Islet of Langerhans (tissue), 1 donor: ENCODE measurements at regions not wholly inside any gene's neighbourhood (a gene's known extent, or its start where the extent isn't known, plus 50 kb on each side); places are given as distances from the start of the nearest gene placed in this dataset.

Experiments
- FAIRE-seq: peaks from one replicate; lab custom pipeline; 2011; peaks lifted over from hg19 to GRCh38; lab: Jason Lieb, UNC

DNA sequence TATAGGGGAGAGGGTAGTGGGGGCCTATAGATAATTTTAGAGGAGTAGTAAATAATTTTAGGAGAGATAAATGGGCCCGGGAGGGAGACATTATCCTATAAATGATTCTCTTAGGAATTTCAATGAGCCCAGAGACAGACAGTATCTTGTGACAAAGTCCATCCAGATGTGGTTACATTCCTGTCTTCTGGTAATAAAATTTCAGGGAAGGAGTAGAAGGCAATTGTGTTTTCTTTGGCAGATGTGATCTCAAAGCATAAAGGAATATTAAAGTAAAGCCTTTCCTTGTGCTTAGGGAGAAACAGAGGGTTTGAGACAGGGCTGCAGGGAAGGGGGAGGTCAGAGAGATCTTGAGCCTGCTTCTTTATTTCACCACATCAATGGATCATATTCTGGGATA, 979.8 kb upstream of the GJE1 start:
- FAIRE-seq = no peak

DNA sequence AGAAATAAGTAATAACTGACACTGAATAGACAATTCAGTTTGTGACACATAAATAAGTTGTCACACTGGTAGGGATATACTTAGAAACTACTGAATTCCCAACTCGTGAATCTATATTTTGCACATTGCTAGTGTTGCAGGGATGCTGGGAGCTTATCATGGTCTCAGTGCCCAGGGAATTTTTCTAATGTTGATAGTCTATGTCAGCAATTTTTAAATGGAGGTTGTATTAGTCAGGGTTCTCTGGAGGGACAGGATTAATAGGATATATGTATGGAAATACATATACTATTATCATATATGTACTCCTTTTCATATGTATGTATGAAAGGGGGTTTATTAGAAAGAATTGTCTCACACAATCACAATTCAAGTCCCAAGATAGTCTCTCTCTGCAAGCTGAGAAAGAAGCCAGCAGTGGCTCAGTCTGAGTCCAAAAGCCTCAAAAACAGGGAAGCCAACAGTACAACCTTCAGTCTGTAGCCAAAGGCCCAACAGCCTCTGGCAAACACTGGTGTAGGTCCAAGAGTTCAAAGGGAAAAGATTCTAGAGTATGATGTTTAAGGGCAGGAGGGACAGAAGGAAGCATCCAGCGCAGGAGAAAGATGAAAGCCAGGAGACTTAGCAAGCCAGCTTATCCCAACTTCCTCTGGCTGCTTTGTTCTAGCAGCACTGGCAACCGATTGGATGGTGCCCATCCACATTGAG, 980.9 kb upstream of the GJE1 start:
- no peak for FAIRE-seq

DNA sequence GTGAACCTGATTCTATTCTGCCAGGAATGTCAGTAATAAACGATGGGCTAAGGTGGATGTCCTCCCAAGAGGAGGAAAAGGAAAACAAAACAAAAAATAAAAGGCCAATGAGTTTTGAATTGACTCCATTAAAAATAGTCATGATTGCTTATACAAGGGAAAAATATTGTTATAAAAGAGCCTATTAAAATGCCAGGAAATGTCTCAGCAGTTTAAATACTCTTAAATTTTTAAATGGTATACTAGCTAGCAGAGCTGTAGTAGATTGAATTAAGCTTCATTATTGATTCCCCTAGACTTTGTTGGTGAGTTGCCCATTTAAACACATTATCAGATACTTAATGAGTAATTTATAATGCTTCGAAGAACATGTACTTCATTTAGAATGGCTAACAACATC, 990.9 kb upstream of the GJE1 start:
- no peak for FAIRE-seq

DNA sequence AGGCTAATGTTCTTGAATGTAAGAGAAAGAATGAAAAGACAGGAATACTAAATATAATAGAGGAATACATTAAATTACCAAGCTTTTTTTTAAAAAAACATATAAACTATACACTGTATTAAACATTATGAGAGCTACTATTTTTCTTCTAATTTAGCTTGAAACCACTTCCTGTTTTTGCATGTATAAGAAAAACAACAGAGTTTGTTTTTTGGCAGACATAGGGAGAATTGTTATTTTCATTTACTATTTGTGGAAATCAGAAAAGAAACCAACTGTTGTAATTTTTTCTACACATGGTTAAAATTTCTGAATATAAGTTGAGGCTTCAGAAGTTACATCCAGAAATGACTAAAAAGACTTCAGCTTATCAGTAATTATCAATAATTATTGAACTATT, 991.8 kb upstream of the GJE1 start:
- no peak for FAIRE-seq

DNA sequence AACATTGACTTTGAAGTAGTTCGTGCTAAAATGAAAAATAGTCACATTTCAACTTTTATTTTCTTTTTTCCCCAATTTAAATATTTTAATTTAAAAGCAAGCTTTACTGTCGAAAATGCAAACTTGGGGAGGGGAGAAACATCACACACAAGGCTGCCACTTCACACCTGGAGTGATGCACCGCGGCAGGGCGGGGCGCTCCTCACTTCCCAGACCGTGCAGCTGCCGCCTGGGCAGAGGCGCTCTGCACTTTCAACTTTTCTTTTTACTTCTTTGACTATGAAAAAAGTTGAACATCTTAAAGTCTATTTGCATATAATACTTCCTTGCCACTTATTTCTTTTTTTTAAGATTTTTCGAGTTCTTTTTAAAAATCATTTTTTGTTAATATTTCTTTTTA, 993.3 kb upstream of the GJE1 start:
- FAIRE-seq = no peak

DNA sequence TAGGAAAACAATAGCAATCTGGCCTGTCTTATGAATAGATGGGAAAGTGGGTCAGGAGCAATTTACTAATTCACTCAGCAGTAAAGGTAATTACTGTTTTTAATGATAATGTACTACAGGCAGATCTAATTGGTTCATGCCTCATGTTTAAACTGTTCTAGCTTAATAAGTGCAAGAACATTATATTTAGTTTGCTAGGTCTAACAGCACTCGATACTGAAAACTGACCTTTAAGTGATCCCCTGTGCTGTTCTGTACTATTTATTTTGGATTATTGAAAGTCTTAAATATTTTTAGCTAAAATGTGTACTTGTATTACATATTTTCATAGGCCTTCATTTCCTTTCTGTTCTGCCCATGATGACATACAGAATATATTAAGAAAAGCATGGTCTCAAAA, 998.0 kb upstream of the GJE1 start:
- peak; percentile 98 for FAIRE-seq

DNA sequence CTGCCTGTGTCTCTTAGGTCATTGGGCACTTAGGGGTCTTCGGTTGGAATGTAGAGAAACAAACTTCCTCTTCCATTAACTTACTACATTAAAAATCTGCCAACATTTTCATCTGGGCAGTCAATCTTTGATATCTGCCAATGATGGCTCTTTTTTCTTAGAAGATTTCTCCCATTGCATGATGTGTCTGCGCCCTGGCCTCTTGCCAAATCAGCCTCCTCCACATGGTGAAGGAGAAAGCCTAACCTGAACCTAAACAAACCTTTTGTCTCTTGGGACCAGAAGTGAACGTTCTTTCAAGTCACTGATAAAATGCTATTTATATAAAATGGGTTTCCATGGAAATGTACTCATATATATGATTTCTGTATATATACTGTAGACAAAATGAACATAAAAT, 998.9 kb upstream of the GJE1 start:
- no peak for FAIRE-seq

DNA sequence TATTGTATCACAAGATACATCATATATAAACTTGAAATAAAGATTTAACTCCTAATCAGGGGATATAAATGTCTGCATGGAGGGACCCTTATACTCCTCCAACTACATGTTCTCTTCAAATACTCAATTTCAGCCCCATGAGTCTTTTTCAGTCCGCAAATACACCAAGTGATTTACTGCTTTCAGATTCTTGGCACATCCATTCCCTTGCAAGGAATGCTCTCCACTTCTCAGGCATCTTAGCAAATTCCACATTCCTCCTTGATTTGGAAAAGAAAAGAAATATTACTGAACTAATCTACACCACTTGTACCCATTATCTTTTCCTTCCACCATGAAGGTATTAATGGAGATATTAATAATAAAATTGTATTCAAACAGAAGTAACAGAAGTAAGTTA, 999.4 kb upstream of the GJE1 start:
- FAIRE-seq = no peak

DNA sequence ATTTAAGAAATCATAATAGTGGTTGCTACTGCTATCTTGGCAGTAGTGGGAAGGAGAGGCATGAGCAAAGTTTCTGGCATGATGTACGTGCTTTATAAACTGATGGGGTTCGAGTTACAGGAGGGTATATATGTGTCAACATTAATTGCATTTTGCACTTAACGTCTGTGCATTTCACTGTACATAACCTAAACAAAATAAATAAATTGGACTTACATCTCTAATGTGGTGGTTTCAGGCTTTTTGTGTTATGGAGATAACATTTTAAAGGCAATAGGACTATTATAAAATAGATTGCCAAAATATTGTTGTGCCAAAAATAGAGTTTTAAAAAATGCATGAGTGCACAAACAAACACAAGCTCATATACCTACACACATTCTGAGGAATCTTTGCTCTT, 1001.1 kb upstream of the GJE1 start:
- FAIRE-seq = no peak

DNA sequence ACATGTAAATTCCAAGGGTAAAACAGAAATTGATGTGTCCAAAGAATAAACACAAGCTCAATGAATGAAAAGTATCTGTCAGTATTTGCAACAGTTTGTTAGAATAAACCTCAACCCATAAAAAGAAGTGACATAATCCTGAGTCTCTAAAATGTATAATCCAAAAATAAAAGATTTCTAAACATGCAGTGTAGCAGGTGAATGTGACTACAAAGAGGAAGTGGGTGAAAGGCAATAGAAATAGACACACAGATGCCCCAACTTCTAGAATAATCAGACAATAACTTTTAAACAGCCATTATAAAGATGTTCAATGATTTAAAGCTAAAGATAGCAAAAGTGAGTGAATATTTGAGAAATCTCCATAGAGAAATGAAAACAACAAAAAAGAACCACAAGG, 1009.2 kb upstream of the GJE1 start:
- no peak for FAIRE-seq

DNA sequence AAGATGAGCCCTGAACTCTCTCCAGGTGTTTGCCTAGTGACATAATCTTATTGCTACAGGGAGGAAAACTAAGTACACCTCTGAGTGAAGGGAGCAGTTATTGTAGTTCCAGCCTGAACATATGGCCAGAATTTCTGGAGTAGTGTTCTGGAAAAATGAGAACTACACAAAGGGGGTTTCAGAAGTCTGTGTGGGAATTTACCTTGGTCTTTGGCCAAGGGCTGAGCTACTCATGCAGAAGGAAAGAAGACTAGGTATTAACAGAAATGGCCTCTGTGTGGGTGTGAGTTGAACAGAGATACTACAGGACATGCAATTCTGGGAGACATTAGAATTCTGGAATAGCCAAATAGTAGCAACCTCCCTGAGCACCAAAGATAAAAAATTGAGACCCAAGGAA, 1009.7 kb upstream of the GJE1 start:
- no peak for FAIRE-seq

DNA sequence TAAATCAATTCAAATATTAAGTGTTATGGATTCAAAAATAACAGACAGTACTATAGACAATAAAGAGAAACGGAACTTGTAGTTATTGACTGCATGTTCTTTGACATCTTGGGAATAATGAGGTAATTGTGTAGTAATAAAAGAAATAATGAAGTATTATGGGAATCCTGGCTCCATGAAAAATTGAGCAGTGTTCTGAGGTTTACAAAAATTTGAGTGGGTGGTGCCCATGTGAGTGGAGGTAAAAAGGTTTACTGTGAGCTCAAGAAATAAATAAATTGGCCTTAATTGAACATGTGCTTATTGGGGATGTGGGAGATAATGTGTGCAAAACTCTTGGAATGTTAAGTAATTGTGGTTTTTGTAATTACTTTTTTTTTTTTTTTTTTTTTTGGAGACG, 1013.7 kb upstream of the GJE1 start:
- no peak for FAIRE-seq

DNA sequence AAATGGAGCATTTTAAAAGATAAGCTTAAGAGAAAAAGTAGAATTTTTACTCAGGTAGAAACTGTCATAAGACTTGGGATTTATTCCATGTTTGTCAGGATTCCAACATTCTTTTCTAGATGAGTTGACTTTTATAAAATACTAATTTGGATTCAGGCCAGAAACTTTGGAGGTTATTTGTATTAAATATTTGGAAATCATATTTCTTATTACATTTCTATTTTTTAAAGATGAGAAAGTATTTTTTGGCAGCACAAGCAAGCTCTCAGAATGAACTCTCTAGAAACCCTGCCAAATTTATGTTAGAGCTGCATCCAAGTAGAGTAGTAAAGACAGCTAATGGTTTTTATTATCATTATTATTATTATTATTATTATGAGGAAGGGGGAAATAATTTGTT, 1014.9 kb upstream of the GJE1 start:
- FAIRE-seq = no peak

DNA sequence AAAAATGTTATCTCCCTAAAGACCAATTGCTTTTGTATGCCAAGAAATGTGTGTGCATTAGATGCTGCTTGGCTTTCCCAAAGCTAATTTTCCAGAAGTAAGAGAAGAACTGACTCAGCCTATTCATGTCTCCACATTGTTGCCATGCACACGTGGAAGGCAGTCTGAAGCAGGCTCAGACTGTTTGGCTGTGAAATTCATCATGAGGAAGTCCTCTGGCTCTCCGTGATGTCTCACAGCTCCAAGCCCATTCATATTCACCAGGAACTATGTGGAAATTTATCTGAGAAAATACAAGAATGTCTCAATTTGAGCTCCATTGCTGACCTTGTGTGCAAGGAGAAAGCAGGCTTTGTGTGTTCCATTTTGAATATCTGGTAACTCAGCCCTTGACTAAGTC, 1022.2 kb upstream of the GJE1 start:
- no peak for FAIRE-seq

DNA sequence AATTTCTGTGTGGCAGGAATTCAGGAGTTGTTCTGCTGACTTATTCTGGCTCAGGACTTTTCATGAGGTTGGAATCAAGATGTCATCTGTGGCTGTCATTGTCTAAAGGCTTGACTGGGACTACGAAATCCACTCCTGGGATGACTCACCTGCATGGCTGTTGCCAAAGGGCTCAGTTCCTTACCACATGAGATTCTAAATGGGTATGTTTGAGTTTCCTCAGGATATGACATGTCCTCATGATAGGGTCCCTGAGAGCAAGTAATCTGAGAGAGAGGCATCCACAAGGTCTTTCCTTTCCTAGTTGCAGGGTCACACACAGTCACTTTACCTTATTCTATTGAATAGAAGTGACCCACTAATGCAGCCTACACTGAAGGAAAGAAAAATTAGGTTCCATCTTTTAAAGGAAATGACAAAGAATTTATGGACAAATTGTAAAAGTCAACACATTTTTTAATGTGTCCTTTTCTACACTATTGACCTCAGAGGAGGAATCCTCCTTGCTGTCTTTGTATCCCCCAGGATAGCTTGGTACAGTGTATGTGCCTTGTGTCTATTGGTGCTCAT, 1025.0 kb upstream of the GJE1 start:
- FAIRE-seq = no peak

DNA sequence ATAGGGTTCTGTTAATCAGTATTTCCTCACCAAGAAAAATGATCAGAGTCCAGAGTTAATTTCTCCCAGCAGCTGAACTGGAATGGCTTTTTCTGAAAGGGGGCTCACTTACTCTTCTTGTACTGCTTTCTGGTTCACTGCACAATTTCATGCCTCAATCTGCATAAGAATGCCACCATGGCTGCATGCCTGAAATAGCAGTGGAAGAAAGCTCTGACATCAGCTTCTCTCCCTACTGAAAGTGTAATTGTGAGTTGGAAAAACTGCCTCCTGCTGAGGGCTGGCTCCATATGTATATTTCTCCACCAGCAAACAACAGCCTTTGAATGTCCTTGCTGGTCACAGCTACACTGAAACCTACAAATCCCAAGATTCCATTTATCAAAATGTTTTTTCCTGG, 1027.2 kb upstream of the GJE1 start:
- FAIRE-seq = no peak

DNA sequence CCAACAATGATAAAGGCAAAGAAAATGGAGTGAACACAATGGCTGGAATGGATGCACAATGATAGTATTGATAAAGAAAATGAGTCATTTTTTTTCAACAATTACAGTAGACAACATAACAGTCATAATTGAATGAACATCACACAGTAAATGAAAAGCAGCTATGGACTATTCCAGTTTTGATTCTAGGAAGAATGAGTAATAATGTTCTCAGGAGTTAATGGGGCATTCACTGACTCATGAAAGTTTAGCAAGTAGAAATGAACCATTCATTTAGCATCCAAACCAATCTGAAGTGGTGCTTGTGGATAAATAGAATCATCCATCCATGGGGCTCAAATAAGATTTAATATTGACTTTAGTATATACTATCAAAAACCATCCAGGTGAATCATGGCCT, 1029.5 kb upstream of the GJE1 start:
- no peak for FAIRE-seq

DNA sequence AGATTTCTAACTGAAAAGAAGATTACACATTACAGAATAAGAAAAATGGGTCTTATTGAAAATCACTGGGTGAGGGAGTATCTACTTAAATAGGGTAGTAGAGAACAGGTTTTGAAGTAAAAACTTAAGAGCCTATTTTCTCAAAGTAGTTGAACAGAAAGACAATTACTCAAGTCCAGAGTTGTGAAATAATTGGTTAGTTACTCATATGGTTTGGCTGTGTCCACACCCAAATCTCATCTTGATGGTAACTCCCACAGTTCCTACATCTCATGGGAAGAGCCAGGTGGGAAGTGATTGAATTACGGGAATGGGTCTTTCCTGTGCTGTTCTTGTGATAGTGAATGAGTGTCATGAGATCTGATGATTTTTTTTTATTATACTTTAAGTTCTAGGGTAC, 1035.3 kb upstream of the GJE1 start:
- no peak for FAIRE-seq

DNA sequence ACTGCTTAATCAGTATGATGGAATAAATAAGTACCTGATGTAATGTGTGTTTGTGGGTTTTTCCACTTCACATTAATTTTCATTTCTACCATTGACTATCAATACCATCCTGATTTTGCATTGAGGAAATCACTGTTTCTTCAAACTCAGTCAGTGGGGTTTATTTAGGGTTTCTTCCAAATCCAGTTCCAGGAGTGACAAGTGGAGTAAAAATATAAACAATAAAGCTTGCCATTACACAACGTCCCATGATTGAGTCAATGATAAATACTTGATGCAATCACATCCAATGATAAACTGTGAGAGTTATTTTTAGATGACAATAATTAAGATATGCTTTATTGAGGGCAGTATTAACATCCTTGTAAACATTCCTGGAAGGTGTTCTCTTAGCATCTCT, 1037.4 kb upstream of the GJE1 start:
- FAIRE-seq = no peak

DNA sequence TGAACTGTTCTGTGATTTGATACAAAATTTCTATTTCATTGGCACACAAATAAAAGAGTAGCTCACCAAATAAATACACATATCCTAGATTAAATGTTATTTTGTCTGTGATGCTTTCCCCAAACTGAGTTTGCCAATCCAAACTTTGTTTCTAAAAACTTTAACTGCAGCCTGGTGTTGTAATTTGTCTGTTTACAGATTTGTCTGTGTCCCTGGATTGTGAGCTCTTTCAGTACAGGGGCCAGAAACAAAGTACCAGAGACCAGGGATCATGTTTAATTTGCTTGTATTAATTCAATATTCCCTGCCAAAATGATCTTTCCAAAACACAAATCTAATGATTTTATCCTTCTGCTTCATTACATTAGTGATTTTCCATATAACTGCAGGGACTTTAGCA, 1044.6 kb upstream of the GJE1 start:
- no peak for FAIRE-seq

DNA sequence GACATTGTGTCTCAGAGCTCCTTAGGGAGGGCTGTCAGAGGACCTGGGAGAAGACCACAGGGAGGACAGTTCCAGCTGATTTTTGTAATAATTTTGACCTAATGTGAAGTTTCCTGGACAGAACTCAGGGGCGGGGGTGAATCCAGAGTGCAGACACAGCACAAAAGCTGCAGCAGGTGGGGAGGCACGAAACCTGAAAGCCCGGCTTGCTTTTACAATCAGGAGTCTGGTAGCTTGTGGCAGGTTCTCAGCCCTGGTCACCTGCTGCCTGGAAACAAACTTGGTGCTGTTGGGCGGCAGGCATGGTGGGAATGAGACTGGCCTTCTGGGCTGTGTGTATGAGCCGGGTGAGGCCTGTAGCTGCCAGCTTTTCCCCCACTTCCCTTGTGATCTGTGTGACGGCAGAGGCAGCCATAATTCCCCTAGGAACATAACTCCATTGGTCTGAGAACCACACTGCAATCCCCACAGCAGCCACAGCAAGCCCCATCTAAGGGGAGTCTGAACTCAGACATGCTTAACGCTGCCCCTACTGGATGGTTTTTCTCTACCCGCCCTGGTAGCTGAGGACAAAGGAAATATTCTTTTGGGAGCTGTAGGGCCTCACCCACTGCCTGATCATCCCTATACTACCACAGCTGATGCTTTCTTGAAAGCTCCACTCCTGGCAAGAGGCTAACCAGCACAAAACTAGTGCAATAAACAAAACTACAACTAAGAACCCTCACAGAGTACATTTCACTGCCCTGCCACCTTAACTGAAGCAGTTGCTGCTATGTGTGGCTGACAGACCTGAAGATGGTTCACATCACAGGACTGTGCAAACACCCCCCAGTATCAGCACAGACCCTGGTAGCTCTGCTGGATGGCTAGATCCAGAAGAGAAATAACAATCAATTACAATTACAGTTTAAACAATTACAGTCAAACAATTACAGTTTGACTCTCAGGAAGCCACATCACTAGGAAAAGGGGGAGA, 1055.1 kb upstream of the GJE1 start:
- FAIRE-seq = no peak

DNA sequence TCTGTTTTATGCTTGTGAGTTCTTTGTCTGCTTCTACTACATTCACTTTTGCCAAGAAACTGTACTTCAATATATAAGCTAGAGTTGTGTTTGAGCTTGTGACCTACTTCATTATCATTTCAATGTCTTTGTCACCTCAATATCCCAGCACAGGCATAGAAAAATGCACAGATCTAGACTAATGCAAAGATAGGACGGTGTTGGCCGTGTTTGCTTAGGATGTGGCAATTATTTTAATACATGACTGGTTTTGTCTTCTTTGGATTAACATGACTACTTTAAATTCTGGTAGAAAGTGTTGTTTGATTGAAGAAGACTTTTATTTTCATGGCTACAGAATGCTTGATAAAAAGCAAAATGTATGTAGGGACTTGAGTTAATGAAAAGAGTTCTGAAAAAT, 1075.0 kb upstream of the GJE1 start:
- FAIRE-seq = no peak

DNA sequence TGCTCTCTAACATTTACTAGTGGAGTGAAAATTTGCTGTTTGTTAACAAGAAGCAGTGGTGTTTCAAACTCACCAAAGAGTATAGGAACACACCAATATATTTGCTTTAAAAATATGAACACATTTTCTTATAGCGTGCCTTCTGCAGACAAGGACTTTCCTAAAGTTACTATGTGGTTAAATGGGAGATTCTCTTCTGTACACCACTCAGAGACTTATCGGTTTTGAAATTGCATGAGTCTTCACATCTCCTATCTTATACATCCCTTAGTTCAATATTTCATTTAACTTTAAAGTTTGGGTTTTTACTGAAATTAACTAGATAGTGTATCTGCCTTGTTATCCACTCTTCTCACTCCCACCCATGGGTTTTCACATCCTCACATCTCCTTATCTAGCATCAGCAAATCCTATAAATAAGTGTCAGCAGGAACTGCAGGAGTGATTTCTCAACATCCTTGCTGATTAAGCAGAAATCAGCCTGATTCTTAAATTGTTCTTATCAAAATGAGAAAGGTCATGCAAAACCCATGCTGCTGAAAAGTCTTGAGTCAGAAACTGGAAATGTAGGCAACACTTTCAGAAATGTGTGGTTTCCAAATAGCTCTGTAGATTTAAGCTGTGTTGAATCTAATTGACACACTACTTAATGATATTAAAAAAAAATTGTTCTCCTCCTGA, 1075.6 kb upstream of the GJE1 start:
- no peak for FAIRE-seq
